Activated gamma-delta T cell treated with Interleukin-2 at 50 U/mL for 16 hours (primary cell): ENCODE measurements at regions not wholly inside any gene's neighbourhood (a gene's known extent, or its start where the extent isn't known, plus 50 kb on each side); places are given as distances from the start of the nearest gene placed in this dataset.

Experiments used
- DNase-seq: peaks from one replicate; pipeline ENCODE4 v3.0.0-alpha.2; 2020

DNA sequence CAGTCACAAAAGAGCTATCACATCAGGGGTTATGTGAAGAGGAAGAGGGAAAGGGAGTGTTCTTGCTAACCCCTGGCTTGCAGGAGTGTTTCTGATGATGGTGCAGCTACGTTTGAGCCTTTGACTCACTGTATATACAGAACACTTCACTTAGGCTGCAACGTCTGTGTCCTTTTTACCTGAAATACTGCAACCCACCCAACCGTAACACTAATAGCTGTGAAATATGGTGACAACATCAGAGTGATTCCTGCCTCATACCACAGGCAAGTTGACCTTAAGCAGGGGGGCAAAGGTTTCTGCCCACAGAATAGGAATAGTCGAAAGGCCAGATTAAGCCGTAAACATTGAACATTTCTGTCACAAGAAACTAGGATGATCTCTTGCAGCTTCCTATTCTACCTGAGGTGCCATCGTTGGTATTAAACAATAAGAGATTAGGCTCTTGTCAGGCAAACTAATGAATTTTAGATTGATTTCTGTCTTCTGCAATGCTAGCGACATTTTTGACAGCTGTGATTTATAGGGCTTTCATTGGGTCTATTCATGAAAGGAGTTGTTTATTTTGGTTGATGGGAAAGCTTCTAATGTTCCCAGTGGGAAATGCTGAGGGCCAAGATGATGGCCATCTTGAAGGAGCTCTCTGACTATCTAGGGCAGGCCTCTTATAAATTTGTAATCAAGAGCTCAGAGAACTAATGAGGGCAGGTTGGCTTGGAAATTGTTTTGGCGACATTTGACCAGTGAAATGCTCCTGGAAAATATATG is 316.8 kb downstream of the PIK3C3 start:
- no peak for DNase-seq

DNA sequence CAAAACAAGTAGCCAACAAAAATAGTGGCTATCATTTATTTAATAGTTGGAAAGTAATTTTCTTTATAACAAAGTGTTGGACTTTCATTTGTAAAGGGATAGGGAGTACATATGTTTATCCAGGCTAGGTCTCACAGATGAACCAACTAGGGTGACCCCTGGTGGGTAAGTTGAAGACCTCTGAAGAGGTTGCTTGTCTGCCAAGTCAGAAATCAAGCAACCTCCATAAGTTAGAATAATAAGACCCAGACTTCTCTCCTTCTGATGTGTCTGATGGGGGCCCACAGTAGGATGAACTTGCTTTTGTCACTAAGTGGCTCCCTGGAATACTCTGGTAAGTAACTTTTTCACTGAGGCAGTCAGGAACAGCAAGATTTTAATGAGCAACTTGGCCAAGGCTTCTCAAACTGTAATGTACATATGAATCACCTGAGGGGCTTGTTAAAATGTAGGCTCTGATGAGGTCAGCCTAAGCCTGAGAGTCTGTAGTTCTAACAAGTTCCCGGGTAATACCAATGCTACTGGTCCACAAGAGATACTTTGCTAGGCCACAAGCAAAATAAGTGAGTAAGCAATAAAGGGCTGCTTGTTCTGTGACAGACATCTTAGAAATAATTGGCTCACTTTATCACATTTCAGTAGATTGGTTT is 319.6 kb downstream of the PIK3C3 start:
- no peak for DNase-seq

DNA sequence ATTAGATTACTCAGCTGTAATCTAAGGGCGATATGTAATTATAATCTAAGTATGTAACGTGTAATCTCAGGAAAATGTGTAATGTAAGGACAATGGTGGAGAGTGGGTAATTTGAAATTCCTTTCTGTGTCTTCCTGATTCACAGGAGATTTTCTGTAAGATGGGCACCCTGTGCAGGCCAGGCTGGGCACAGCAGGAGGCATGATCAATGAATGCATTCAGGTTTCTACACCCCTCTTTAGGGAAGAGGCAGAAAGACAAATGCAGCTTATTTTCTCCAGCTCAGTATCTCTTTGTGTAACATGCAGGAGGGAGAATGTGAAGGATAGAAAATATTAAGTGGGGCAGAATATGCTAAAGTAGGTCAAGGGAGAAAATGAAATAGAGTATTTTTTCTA is 320.1 kb downstream of the PIK3C3 start:
- DNase-seq: no peak

DNA sequence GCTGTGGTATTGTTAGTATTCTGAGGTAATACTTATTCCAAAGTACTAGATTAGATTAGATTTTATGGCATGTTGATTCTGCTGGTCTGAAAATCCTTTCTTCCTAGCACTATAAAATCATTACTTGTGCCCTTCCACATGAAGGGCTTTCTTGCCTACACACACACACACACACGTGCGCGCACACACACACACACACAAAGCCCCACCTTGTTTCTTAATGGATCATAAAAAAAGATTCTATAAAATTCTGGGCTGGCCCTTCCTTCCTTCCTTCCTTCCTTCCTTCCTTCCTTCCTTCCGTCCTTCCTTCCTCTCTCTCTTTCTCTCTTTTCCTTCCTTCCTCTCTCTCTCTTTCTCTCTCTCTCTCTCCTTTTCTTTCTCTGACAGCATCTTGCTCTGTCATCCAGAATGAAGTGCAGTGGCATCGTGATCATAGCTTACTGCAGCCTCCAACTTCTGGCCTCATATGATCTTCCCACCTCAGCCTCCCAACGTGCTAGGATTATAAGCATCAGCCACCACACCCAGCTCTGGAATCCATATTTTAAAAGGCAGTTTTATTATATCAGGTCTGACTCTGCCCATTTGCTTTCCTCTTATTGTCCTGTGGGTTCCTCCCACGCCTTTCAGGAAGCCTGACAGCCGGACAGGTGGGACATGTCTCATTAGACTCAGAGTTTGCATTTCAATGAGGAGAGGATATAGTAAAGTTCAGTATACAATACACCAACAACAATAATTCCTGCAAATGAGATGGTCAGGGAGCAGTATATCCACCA is 321.1 kb downstream of the PIK3C3 start:
- no peak for DNase-seq

DNA sequence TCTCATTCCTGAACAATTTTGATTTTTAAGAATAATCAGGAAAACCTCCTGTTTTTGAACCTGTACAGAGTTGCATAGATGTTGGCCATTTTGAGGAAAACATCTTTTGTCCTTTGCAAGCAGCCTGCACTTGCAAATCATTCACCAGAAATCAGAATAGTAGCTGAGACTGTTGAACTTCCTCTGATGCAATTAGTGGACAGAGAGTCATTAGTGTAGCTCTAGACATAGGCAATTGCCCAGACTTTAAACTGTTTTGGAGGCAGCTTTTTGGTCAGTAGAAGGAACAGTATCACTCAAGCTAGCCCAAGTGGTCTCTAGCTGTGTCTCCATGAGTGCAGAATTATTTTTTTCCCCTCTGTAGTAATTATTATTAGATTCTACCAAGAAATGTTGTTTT is 326.1 kb downstream of the PIK3C3 start:
- no peak for DNase-seq

DNA sequence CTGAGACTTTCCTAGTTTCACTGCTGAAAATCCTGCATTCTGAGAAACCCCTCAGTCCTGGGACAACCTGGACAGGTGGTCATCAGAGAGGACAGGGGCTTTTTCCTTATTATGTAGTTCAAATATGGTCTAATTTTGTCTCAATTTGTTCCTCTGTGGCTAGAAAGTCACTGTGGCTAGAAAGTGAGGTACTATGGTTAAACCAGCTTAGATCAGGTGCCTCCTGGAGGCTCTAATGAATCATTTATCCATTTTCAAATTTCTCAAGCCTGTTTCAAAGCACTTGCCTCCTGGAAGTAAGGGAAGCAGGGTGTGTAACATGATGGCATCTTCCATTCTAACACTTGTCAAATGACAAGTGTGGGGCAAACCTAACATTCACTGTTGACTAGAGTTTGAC is 326.8 kb downstream of the PIK3C3 start:
- no peak for DNase-seq

DNA sequence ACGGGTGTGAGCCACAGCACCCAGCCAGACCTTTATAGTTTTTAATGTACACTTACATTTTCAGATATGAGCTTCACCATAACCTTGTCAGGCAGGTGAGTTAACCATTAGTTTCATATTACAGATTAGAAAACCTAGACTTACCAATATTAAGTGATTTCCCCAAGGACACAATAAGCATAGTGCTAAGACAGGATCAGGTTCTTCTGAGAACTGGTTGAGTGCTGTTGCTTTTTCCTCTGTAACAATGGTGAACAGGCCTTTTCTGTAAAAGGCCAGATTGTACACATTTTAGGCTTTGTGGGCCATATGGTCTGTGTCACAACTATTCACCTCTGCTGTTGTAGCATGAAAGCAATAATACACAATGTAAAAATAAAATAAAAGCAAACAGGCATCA is 332.0 kb downstream of the PIK3C3 start:
- no peak for DNase-seq

DNA sequence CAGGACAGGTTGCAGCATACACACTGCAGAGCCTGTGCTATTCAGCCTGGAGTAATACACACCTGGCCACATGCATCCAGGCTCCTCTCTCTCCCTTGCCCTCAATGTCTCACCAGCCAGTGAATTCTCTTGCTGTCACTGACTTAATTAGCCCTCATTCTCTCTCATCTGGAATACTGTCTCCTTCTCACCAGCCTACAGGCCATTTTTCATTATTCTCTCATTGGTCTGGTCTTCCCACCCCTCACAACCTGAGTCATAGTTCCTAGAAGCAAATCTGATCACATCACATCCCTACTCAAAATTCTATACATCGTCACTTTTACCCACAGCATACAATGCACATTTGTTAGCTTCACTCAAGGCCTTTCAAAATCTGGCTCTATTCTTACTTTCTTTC is 333.1 kb downstream of the PIK3C3 start:
- DNase-seq: no peak

DNA sequence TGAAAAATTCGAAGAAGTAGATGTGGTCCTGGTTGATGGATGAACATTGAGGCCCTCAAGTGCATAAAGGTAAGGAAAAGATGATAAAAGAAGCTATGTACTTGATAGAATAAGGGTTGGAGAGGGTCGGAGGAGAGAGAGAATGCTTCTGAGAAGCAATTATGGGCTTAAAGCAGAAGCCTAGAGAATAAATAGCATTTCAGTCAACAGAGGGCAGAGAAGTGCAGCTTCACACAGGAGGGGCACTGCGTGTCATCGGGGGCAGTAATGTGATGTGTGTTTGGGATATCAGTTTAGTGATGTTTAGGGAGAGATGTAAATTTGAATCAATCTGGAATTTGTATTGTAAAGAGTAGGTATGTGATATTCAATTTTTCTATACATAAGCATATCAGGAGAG is 334.5 kb downstream of the PIK3C3 start:
- no peak for DNase-seq

DNA sequence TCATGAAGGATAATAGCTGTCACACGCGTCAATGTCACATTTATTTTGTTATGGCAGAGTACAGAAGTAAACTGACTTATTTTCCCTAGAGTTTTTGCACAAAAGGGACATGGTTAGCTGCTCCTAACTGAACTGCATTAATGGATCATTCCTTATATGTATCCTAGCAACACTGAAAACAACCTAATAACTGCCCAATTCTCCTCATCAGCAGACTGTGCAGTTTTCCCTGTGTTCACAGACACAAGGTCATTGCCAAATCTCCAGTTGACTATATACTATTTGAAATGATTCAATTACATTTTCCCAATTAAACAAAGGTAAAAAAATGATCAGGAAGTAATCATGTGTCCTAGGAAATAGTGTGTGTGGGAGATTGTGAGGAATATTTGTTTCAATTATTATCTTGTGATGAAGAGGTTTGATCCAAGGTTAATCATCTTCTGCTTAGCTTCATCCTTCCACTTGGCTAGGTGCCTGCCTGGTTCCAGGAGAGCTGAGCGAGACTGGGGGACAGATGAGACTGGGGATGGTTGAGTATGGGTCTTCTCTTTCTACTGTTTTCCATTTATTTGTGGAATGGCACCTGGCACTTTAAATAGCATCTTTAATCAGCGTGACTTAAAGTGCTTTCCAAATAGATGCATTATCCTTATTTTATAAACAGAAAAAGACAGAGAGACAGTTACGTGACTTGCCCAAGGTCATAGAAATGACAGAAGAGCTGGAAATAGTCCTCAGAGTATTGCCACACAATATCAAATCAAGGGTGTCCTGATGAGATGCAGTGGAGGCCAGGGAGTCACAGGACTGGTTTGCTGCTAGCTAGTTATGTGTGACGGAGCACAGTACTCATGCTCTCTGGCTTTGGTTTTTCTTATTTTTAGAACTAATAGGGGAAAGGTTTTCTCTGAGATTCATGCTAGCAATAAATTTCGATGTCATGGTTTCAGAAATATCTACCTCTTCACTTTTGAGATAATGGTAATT is 335.6 kb downstream of the PIK3C3 start:
- DNase-seq: no peak

DNA sequence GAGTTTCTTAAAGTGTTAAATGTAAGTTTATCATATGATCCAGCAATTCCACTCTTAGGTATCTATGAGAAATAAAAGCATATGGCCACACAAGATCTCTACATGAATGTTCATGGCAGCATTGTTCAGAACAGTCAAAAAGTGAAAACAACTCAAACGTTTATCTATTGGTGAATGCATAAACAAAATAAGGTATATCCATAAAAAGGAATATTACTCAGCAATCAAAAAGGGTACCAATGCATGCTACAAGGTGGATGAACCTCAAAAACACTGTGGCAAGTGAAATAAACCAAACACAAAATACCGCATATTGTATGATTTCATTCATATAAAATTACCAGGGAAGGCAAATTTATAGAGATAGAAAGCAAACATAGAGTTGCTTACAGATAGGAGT is 337.6 kb downstream of the PIK3C3 start:
- DNase-seq: no peak

DNA sequence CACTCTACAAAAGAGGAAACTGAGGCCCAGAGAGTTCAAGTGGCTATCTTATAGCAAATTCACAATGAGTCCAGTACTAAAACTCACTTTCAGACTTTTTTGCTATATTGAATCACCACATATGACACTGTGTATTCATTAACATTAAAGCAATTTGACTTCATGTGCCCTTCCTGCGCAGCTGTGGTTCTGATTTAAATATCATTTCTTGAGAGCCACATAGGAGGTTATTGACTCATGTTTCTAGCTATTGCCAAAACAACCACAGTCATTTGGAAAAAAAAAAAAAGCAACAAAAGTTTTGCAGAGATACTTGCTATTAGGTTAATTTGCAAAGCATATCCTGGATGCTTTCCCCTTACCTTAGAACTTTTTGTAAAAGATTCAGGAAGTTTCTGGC is 341.2 kb downstream of the PIK3C3 start:
- no peak for DNase-seq

DNA sequence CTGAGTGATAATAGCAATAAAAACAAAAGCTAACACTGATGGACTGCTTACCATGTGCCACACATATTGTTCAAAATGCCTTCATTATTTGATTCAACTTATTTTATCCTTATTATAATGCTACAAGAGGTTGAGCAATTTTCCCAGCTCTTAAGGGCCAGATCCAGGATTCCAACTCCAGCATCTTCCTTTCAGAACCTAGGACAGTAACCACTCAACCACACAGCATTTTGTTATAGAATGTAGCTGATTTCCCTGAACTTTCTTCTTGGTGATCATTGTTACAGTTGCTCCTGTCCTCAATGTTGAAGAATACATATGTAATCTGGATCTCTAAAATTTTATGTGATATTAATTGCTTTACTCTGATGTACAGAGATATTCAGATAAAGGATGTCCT is 341.7 kb downstream of the PIK3C3 start:
- DNase-seq: no peak

DNA sequence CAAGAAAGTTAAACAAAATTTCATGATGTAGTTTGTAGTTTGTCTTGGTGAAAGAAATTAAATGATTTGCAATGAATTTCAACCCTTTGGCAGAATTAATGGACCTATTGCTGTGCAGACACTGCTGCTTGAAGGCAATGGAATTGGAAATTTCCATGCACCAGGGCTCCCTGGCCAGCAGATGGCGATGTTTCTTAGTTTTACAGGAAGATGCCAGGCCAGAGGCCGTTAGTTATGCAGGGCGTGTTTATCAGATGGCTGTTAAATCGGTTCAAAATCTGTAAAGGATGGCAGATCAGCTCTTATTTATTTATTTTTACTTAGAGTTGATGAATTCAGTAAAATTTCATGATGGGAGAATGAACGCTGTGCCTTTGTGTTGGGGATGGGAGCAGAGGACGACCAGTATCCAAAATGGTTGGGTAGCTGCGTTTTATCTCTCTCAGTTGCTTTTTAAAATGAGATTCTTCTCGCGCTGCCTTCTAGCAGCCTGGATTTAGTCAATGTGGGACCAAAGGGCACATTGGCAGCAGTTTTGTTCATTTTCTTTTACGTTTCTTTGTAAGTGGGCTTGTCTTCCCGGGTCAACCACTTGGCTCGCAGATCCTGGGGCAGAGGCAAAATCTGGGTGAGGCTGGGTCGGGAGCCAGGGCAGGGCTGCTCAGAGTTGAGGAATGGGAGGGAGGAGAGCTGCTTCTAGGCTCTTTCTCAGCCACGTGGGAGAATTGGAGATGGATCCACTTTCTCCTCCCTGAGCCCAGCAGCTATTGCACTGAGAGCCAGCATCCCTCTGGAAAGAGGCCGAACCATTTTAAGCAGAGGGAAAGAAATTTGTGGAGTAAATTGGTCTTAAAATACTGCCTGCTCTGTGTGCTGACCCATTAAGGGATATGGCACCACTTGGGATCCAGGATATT is 344.0 kb downstream of the PIK3C3 start:
- DNase-seq: peak; percentile 13

DNA sequence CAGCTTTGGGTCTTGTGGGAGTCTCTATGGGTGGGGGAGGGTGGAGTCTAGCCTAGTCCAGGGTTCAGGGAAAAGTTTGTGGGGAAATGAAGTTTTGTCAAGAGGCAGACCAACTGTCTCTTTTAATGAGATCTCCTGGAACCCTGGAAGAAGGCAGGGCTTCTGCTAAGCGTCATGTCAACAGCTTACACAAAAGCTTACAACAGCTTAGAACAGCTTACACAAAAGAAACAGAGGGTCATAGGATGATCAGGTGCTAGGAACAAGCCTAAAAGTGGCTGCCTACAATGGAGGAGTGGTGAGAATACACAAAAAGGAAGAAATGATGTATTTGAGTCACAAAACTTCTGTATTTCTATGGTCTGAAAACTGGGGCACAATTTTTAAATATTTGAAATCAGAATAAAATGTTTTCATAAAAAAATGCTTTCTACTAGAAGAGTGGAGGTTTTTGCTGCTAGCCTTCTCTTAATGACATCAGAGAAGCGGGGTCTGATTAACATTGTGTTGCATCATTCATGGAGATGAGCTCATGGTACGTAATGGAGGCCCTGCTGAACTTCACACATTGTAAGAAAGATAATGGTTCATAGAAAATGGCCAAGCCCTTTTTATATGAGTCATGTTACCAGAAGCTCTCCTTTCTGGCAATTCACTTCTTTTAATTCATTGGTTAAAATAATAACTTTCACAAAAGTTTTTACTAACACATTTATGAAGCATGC is 351.0 kb downstream of the PIK3C3 start:
- no peak for DNase-seq

DNA sequence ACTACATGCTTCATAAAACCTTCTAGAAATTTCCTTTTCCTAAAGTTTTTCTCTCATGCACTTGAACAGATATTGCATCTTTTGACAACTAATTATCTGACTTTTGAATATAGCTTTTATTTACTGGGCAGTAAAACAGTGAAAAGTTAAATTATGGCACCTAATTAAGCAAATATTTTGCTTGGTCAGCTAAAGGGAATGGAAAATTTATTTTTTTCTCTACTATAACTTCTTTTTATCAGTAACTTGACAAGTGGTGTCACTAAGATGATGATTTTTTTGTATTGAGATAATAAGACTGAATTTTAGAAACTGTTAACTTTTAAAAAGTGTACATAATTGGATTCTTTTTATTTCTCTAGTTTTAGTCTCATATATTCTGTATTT is 351.6 kb downstream of the PIK3C3 start:
- DNase-seq: no peak

DNA sequence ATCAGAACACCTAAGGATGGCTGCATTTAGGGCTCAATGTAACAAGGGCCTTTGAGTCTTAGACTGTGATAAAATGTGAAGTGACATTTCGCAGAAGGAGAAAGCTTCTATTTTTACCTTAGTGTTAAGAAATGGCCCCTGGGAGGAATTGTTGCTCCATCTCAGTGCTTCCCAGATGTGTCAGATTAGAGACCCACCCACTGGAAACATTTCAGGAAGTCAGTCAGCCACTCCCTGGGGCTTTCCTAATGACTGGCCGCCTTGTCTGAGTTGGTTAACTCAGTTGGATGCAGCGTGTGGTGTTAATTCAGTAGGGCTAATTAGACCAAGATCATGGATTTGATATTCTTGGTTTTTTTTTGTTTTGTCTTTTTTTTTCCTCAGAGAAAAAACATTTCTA is 355.9 kb downstream of the PIK3C3 start:
- no peak for DNase-seq

DNA sequence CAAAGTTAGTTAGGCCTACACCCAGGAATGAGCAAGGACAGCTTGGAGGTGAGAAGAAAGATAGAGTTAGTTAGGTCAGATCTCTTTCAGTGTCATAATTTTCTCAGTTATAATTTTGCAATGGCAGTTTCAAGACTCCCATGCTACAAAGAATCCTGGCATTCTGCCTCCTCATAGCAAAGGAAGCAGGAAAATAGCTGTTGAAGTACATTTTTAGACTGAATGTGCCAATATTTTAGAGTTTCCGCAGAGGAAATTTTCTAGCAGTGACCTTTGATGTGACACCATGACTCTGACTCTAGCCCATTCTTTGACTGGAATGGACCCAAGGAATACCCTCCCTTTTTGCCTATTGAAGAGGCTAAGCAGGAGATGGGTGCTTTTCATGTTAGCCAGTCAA is 371.7 kb downstream of the PIK3C3 start:
- no peak for DNase-seq

DNA sequence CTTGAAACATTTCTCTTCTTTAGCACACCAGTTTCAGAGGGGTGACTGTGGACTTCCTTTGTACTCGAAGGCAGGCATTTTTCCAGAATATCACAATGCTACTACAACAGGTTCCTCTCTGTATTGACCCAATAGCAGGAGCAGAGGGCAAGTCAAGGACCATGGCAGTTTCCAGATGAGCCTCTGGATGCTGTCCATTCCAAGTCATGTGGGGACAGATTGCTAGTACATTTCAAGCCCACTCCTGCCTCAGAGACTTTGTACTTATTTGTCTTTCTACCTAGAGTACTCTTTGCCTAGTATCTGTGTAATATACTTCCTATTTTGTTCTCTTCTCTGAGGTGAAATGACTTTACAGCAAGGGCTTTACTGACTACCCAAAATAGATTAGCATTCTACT is 373.9 kb downstream of the PIK3C3 start:
- no peak for DNase-seq

DNA sequence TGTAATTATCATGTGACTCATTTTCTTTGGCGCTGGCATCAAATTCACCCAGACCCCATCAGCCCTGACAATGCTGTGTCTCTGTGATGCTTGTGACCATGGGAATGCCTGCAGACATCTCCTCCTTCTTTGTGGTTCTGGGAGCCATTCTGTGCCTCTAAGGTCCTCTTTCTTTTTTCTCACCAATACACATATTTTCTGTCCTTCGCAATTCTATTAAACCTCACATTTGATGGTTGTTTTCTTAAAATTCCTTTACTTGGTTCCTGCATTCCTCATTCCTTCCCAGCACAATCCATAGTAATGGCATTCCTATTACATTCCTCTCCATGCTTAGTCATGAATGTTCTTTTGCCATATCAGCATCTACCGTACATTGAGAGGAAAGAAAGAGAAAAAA is 375.3 kb downstream of the PIK3C3 start:
- no peak for DNase-seq

DNA sequence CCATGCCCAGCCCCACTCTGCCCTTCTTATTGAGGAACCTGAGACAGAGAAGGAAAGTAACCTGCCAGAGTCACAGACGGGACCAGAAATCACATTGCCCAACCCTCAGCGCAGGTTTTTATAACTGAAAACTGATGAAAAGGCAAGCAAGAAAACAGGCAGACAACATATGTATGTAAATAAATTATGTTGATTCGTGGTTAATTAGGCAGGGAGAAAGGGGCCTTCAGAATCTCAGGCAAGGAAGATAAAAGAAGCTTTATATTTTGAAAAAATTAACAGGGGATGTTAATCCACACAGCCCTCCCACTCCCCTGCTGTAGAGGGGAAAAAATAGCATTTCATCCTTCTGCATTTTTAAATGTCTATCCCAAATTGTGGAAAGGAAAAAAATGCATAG is 378.5 kb downstream of the PIK3C3 start:
- DNase-seq: no peak
